Adrenal gland (tissue), 5 donors: ENCODE measurements at regions not wholly inside any gene's neighbourhood (a gene's known extent, or its start where the extent isn't known, plus 50 kb on each side); places are given as distances from the start of the nearest gene placed in this dataset.

Source experiments
- CTCF ChIP-seq, 6 experiments: fragments of 450-650 bp in 4 of 6; fragments of 200-600 bp in 2 of 6; sonication (generic) in 1 of 6; IDR thresholded peaks; 1 replicate in 5 of 6; 2 replicates in 1 of 6; pipeline versions ENCODE4 v1.5.1 to v1.8.0; 2016 to 2021; ENCODE audit warnings: antibody characterized with exemption in 6 of 6, mild to moderate bottlenecking in 2 of 6, moderate library complexity in 1 of 6
- POLR2A ChIP-seq, 2 donors: fragments of 450-650 bp; IDR thresholded peaks; one replicate each; pipeline ENCODE4 v1.6.1; 2017; ENCODE audit warnings: antibody characterized with exemption in 2 of 2, mild to moderate bottlenecking in 2 of 2, moderate library complexity in 1 of 2
- donor health status: DM: no; HTN: no; CAD: no.

GRCh38 chr5:73391441-73391881 is 57.1 kb downstream of the FOXD1 start:
- no peak for TF ChIP-seq CTCF (IDR thresholded peaks at IDR 0.05)
- TF ChIP-seq POLR2A (IDR thresholded peaks at IDR 0.05) = no peak
